H1 (cell line): ENCODE measurements at regions not wholly inside any gene's neighbourhood (a gene's known extent, or its start where the extent isn't known, plus 50 kb on each side); places are given as distances from the start of the nearest gene placed in this dataset.

Source experiments
- CTCF ChIP-seq, 3 experiments: IDR thresholded peaks; 1 replicate in 2 of 3; 2 replicates in 1 of 3; pipeline versions ENCODE4 v1.5.1 to v1.6.1; 2011; ENCODE audit warnings: low read length in 3 of 3, mild to moderate bottlenecking in 3 of 3, inconsistent platforms in 2 of 3, low read depth in 1 of 3, moderate library complexity in 1 of 3; ENCODE audit not compliant: insufficient read depth in 1 of 3; ENCODE audit errors: control extremely low read depth in 1 of 3
- HDAC2 ChIP-seq, 2 experiments: fragments of 300-600 bp in 1 of 2; sonication (generic) in 1 of 2; IDR thresholded peaks; 2 replicates each; pipeline ENCODE4 v1.6.1; 2011 to 2012; ENCODE audit warnings: low read depth in 2 of 2, low read length in 2 of 2, mild to moderate bottlenecking in 2 of 2, moderate library complexity in 2 of 2, borderline replicate concordance in 1 of 2, inconsistent platforms in 1 of 2
- USF2 ChIP-seq: IDR thresholded peaks from 2 replicates; pipeline ENCODE4 v1.6.1; 2011; ENCODE audit warnings: low read length, improper control_type of control experiment

- no peak for TF ChIP-seq CTCF (IDR thresholded peaks at IDR 0.05; ENCODE audit: control extremely low read depth in 1 of 3, insufficient read depth in 1 of 3, low read depth in 1 of 3, low read length in 3 of 3)
- TF ChIP-seq USF2 = no peak
- TF ChIP-seq HDAC2 (IDR thresholded peaks at IDR 0.05; ENCODE audit: borderline replicate concordance in 1 of 2, low read depth in 2 of 2, low read length in 2 of 2) = no peak
These were observed 413.3 kb upstream of the EEF2KMT start (continued) for GRCh38 chr16:5510819-5511370.
